Fibroblast of villous mesenchyme (primary cell): ENCODE measurements at regions not wholly inside any gene's neighbourhood (a gene's known extent, or its start where the extent isn't known, plus 50 kb on each side); places are given as distances from the start of the nearest gene placed in this dataset.

Experiments used
- DNase-seq: peaks from one replicate; pipeline ENCODE4 v3.0.0-alpha.2; 2010; ENCODE audit warnings: low read depth
- H3K4me3 ChIP-seq: 2 replicates; pipeline ENCODE4 v1.5.1; 2011; ENCODE audit warnings: low read depth, mild to moderate bottlenecking, low read length
- CTCF ChIP-seq: IDR thresholded peaks from 2 replicates; pipeline ENCODE4 v1.5.1; 2012; ENCODE audit warnings: low read depth, mild to moderate bottlenecking, low read length; ENCODE audit not compliant: insufficient read depth

- no peak overlapping the region for H3K4me3 ChIP-seq
- TF ChIP-seq CTCF, result no peak
- DNase-seq, result no peak
These were observed 989.9 kb downstream of the DCDC2C start for GRCh38 chr2:4693266-4693665.

DNA sequence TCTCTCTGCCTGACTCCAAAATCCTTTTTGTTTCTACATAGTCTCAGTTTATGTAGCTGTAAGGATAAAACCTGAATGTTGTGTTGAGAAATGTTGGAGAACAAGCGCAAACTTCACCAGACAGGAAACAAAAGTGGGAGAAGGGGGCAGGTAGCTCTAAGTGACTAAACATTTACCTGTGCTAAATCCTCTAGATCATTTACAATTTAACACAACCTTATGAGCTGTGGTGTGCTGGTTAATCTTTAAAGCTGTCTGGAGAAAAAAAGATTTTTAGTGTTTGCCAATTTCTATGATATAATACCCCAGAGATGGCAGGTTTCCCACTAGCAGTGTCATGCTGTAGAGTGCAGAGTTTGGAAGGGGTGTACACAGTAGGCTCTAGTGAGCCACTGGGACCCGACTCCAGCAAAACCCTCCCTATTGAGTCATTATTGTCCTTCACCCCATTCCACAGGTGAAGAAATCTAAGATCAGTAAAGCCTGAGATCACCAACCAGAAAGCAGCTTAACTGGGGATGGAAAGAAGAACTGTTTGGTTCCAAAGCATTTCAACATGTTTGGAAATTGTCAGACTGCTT, 992.0 kb downstream of the DCDC2C start:
- no peak for TF ChIP-seq CTCF
- no peak for DNase-seq
- H3K4me3 ChIP-seq, result no peak overlapping the region

GRCh38 chr2:4715065-4715464, 977.1 kb upstream of the SOX11 start:
- no peak for TF ChIP-seq CTCF
- H3K4me3 ChIP-seq, result no peak overlapping the region
- DNase-seq, result no peak

- no peak overlapping the region for H3K4me3 ChIP-seq
- TF ChIP-seq CTCF, result no peak
- DNase-seq, result no peak
These were observed 973.4 kb upstream of the SOX11 start for GRCh38 chr2:4718777-4719176.

GRCh38 chr2:4725618-4726017, 966.6 kb upstream of the SOX11 start:
- no peak for TF ChIP-seq CTCF
- DNase-seq, result no peak
- no peak overlapping the region for H3K4me3 ChIP-seq

GRCh38 chr2:4732560-4732959, 959.6 kb upstream of the SOX11 start:
- H3K4me3 ChIP-seq, result no peak overlapping the region
- DNase-seq, result no peak
- TF ChIP-seq CTCF, result no peak
